Glomerular visceral epithelial cell (primary cell): ENCODE measurements at regions not wholly inside any gene's neighbourhood (a gene's known extent, or its start where the extent isn't known, plus 50 kb on each side); places are given as distances from the start of the nearest gene placed in this dataset.
"Not testable (repeated sequence)": the region's sequence is repeated elsewhere in the genome, so short reads cannot be mapped to it uniquely, and the experiment has no call there.

Experiments used
- DNase-seq: peaks from one replicate; pipeline ENCODE4 v3.0.0-alpha.2; 2016; ENCODE audit errors: extremely low spot score

DNA sequence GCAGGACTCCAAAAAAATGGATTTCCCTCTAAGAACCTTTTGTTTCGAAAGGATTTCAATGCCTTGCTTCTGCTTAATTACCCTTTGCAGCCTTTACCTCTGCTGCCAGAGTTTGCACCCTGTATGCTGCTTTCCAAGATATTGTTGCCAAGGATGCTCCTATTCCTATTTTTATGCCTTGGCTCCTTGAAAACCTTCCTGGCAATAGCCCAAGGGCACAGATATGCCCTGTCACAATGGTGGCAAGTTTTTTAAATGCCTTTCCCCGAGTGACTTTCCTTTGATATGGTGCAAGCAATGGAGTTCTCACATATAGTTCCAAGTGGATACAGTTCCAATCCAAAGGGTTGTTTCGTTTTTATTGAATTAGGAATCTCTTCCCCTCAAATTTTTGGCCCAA, 1983.0 kb downstream of the MRPL39 start:
- DNase-seq, result no peak

DNA sequence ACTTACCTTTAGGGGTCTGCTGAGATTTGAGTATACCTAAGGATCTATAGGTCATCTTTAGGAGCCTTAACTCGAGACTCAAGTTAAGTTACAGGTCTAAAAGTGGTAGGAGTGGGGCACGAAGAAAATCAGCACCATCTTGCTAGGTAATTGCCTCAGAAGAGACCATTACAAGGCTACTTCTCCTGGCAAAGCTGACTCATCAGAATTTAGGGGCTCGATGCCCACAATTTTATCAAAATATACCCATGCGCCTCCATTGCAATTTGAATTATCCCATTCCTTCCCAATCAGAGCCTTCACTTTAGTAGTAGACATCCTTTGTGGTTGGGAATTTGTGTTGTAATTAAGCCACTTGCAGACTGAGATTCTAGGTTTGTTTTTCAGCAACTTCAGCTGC, 1994.3 kb downstream of the MRPL39 start:
- DNase-seq, result no peak

DNA sequence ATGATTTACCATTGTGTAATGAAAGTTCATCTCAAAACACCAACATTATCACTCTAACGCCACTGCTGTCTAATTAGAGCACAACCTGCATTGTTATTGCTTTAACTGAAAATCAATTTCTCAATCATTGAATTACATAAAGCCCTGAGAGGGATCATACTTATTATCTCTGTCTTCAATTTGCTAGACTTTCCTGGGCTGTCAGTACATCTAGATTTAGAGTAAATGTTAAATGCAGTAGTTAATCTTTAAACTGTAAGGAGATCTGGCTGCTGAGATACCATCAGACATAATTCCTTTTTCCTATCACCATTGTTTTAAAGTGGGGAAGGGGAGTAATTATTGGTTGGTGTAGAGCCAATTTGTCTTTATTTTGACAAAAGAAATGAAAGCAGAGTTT, 1995.1 kb downstream of the MRPL39 start:
- DNase-seq, result no peak

DNA sequence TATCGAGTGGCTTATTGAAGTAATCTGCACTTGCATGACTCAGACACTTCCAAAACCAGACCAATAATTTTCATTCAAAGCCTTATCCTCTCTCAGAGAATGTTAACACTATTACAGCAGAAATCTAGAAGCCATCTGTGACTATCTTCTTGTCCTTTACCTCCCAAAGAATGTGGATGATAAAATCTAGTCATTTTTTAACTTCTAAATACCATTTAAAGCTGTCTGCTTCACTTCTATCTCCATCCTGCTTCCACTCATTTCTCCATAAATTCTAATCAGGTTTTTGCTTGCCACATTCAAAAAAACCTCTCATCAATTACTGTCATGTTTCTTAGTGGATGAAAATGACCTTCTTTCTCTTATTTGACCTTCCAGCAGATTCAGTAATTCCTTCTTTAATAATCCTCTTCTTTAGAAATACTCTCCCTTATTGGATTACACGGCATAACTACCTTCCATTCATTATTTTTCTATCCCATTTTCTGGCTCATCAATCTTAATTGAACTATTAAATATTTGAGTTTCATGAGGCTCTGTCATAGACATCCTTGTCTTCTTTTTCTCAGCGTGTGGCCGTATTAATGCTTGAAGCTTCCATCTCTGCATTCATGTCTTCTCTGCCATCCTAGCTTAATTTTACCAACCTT, 1999.4 kb downstream of the MRPL39 start:
- no peak for DNase-seq

DNA sequence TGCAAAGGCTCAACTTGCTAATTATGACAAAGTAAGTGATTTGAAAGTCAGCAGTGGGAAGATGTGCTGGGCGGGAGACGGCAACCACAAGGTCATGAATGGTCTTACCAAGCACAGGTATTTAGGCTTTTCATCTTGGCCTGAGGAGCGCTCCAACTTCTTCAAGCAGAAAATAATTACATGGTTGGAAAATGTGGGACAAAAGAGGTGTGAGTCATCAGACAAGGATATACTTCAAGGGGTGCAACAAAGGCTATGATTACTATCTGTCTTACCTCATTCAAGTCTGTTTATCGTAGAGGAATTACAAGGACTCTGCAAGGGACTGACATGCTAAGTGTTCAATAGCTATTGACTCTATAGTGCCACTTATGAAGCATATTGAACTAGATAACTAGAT, 2005.7 kb downstream of the MRPL39 start:
- no peak for DNase-seq

DNA sequence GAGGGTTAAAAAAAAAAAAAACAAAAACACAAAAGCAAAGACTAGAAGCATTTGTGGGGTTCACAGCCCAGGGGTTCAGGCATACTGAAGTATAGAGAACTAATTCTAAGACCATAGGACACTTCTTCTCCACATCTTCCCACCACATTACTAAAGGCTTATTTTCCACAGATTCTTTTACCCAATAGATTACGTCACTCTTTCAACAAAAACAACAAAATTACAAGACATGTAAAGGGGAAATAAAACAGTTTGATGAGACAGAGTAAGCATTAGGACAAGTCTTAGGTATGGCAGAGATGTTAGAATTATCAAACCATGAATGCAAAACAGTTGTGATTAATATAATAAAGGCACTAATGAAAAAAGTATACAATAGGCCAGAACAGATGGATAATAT, 2013.7 kb downstream of the MRPL39 start:
- no peak for DNase-seq

DNA sequence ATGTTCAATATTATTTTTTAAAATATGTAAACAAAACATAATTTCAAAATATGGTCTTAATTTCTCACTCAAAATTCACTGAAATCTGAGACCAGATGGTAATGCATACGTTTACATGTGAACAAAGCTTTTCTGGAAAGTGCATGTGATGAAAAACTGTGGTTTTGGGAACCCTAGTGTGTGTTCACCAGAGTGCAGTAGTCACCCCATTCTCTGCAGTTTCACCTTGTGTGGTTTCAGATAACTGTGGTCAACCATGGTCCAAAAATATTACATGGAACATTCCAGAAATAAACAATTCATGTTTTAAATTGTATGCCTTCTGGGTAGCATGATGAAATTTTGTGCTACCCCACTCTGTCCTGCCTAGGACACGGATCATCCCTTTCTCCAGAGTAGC, 2021.9 kb downstream of the MRPL39 start:
- DNase-seq, result no peak

DNA sequence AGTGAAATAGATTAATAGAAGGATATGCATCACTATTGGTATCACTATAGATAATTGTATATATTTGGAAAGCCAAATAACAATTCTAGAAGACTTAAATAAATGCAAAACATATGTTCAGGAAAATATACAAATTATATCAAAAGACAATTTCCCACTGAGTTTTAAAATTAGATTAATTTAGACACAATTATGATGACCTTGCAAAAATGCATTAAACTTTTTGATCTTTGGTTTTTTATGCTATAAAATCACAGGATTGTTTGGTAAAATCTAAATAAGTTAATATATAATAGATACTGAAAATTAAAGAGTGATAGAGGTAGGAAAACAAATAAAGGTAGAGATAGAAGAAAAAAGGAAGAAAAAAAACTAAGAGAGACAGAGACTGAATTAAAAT, 2027.7 kb downstream of the MRPL39 start:
- DNase-seq, result no peak

DNA sequence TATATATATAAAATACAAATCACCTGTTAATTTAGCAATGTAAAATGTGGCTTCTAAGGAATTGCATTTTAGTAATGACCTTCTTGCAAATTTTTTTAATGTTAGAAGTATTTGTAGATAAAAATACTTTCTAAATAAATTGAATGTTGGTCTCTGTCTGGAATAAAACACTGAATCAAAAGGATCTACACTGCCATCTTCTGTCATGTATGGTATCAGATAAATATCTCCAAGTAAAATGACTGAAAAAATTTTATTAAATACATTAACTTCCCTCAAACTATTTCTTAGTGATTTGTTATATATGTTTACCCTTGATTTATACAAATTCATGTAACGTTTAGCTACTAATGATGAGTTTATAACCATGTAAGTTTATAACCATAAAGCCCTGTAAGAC, 2029.3 kb downstream of the MRPL39 start:
- no peak for DNase-seq

DNA sequence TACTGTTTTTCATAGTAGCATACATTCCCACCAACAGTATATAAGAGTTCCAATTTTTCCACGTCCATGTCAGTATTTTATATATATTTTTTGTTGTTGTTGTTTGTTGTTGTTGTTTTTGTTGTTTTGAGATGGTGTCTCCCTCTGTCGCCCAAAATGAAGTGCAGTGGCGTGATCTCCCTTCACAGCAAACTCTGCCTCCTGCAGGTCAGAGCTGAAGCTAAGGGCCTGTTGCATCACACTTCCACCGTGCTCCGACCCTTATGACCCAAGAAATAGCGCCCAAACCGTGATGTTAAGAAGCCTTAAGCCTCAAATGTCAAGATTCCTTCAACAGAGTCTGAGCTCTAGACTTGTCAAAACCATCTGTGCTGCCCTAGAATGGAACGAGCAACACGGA, 2032.3 kb downstream of the MRPL39 start:
- DNase-seq, result no peak

DNA sequence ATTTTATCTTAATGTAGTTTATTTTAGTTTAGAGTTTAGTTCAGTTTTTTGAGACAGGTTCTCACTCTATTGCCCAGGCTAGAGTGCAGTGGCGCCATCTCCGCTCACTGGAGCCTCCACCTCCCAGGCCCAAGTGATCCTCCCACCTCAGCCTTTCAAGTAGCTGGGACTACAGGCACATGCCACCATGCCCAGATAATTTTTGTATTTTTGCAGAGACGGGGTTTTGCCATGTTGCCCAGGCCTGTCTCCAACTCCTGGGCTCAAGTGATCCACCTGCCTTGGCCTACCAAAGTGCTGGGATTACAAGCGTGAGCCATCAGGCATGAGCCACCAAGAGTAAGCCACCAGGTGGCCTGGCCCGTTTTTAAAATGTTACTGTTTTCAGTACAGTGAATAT, 2058.4 kb downstream of the MRPL39 start:
- not testable (repeated sequence) for DNase-seq

DNA sequence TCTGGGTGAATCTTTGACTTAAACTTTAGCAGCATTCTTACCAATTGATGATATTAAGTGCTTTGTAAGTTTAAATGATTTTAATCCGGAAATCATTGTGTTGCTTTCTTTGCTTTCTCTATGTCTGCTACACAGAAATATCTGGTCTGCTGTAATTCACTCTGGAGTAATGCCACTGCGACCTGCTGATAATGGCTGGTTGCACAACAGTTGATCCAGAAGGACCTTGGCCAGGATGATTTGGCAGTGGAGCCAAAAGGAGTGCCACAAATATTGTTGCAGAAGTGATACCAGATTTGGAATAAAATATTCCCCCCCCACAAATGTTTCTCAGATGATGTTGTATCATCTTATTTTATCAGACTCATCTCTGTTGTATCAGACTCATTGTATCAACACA, 2063.9 kb downstream of the MRPL39 start:
- DNase-seq, result no peak

DNA sequence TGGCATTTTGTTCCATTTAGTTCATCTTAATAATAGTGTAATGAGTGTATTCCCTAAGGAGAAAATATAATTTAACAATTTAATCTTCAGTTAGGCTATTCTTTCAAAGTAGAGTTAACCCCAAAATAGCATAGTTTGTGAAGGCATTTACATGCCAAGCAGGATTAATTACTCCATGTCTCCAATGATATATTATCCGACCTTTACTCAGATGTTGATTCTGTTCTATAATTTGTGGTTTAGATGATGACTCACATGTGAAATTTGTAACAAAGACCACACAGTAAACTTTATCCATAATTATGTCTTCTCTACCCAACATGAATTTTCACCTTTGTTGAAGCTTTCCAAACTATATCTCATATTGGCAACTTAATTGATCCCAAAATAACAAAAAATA, 2065.2 kb downstream of the MRPL39 start:
- no peak for DNase-seq

DNA sequence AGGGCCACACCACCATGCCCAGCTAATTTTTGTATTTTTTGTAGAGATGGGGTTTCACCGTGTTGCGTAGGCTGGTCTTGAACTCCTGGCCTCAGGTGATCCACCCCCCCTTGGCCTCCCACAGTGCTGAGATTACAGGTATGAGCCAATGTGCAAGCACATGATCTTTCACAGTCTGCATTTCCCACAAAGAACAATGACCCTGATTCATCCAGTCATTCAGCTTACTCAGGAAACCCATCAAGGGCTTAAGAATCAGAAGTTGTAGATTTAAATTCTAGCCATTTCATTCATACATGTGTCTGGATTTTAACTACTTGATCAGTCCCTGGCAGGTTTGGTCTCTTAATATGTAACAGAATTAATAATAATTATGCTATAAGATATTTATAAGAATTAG, 2065.7 kb downstream of the MRPL39 start:
- no peak for DNase-seq

DNA sequence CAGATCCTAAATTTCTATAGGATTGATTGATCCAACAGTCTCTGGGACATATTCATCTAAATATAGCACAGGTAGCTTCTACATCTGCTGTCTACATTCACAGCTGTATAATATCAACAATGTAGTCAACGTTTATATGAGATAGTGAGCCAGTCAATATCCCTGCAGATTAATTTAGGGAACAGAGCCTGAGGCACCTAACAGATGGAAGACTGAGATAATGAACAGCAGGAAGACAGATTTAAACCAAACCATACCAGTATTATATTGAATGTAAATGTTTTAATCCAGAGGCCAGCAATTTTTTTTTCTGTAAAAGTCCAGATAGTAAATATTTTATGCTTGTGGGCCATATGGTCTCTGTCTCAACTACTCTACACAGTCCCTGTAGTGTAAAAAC, 2072.4 kb downstream of the MRPL39 start:
- DNase-seq, result no peak

DNA sequence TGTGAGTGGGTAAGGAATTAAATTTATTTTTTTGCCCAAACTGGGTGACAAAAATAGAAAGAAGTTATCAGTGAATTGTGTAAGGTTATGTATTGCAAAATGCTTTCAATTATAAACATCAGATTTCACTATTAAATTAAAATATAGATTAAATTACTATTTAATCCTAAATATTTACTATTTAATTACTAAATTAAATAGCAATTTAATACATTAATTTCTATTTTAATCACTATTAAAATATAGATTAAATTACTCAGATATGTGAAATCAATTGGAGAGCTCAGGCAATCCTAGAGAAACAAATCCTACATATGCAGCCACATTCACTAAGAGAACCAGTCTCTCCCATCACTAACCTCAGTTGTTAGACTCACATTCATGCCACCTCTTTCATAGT, 2075.8 kb downstream of the MRPL39 start:
- DNase-seq, result no peak

DNA sequence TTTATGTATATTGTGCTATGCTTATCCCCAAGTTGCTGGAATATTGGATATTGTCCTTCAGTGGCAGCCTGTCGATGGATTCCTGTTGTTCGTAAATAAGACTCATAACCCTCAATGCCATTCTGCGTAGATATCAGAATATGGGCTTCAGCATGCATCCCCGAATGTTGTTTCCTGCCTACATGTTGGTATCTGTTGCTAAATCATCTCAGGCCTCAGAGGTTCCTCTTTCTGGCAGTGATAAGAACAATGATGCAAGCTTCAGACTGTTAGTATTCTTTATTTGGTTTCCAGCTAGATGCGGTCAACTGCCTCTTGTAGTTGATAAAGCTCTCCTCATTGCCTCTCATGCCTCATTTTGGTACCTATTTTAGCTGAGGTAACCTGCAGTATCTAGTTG, 2082.6 kb downstream of the MRPL39 start:
- DNase-seq, result no peak

DNA sequence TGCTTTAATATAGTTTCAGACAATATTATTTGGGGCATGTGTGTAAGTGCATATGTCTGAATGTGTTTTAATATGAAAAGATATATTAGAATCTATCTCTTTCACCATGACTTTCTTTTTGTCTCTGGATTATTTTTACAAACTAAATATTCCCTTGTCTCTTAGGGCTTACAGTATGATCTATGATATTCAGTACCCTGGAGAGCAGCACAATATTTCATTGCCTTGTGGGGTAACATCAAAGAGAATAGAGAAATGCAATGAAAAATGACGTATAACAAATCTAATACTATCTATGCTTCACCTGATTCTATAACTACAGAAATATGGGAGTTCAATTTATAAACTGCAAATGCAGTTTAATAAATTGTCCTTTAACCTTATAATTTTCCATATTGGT, 2084.5 kb downstream of the MRPL39 start:
- no peak for DNase-seq

DNA sequence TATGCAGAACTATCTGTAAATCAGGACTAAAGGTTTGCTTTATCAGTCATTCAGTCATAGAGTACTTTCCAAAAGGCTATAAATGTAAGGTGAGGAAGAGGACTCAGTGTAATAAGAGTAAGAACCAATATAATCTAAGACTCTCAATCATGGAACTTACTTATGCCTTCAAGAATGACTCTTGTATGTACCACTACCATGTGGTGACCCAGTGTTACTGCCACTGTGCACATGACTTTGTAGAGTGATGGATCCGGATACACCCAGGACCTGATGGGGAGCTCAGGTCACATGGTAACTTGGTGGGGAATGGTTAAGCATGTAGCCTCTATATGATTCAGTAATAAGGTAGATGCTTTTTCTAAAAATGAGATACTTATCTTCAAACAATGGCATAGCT, 2099.8 kb downstream of the MRPL39 start:
- DNase-seq, result no peak

DNA sequence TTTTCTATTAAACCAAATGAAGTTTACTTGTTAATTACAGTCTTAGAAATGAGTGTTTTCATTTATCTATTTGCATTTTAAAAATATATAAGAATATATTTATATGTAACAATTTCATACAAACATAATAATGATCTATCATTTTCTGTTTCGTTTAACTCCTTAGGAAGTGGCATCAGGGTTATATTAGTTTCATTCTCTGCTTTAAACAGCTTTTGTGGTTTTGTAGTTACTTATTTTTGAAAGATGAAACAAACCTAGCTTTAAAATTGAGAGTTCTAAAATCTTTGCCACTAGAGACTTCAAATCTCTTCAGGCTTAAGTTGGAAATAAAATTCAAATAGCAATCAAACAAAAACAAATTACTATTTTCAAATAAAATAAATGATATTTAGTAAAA, 2110.6 kb downstream of the MRPL39 start:
- DNase-seq, result no peak

DNA sequence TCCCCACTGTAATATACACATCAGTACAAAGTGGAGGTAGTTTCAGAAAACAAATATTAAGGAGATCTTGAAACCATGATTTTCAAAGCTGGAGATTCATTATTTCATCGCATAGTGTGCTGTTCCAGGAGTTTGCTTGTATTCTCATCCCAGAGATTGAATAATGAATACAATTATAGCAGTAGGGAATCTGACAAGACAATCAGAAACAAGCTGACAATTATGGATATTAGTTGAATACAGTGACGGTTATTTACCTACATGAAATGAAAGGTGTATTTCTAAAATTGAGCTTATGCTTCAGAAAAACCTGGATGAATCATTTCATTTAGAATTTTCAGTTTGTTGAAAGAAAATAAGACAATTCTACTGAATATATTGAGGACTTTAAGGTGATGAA, 2119.0 kb downstream of the MRPL39 start:
- no peak for DNase-seq

DNA sequence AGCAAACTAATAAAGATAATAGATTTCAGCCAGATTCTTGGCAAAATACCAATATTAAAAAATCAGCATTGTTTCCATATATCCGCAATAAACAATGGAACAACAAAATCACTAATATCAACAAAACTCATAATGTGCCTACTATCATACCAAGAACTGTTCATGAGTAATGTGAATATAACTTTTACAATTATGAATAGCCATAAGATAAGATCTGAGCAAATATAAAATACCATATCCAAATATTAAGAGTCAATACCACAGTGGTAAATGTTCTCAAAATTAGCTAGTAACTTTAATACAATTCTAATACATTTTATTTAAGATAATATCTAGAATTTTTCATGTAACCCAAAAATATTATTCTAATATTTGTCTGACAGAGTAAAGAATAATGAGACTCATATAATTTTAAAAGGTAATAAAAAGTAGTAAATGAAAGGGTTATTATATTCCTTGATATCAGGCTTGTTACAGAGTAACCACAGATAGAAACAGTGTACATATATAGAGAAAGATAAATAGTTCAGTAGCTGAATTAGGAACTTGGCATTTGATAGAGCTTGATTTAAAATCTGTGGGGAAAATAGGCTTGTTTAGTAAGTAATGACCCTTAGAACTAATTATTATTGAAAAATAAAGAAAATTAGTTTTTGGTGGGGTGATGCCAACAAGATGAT, 2126.6 kb downstream of the MRPL39 start:
- DNase-seq, result no peak

DNA sequence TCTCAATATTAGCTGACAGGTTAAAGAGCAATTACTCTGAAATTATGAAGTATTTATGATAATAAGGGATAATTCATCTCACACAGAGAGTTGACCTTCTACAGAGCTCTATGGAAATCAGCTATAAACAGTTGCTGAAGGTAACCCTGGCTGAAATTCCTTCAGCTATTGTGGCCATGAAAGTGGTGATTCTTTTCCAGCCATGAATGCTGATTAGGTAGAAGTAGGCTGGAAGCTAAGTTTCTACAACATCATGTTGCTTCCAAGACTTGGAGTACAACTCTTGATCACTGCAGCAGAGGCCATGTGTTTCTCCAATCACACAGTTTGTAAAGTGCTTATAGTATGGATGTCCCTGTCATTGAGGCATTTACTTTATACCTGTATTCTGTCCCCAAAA, 2128.9 kb downstream of the MRPL39 start:
- no peak for DNase-seq
